ENCODE measurements at regions not wholly inside any gene's neighbourhood (a gene's known extent, or its start where the extent isn't known, plus 50 kb on each side); places are given as distances from the start of the nearest gene placed in this dataset.

- TF ChIP-seq, protein P1, sequence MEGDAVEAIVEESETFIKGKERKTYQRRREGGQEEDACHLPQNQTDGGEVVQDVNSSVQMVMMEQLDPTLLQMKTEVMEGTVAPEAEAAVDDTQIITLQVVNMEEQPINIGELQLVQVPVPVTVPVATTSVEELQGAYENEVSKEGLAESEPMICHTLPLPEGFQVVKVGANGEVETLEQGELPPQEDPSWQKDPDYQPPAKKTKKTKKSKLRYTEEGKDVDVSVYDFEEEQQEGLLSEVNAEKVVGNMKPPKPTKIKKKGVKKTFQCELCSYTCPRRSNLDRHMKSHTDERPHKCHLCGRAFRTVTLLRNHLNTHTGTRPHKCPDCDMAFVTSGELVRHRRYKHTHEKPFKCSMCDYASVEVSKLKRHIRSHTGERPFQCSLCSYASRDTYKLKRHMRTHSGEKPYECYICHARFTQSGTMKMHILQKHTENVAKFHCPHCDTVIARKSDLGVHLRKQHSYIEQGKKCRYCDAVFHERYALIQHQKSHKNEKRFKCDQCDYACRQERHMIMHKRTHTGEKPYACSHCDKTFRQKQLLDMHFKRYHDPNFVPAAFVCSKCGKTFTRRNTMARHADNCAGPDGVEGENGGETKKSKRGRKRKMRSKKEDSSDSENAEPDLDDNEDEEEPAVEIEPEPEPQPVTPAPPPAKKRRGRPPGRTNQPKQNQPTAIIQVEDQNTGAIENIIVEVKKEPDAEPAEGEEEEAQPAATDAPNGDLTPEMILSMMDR (IDR thresholded peaks at IDR 0.05) = no peak
- no peak for TF ChIP-seq POLR2A (IDR thresholded peaks at IDR 0.05)
These were observed 674.9 kb downstream of the HDGFL1 start for GRCh38 chr6:23244300-23244699.
